Lower leg skin (tissue), 3 donors: ENCODE measurements at regions not wholly inside any gene's neighbourhood (a gene's known extent, or its start where the extent isn't known, plus 50 kb on each side); places are given as distances from the start of the nearest gene placed in this dataset.

Experiments used
- POLR2A ChIP-seq, 2 donors: fragments of 450-650 bp; IDR thresholded peaks; one replicate each; pipeline ENCODE4 v1.6.1; 2016 to 2017; ENCODE audit warnings: antibody characterized with exemption in 2 of 2, mild to moderate bottlenecking in 1 of 2, moderate library complexity in 1 of 2
- TF ChIP-seq, protein P1 (sequence below), 3 donors: fragments of 450-650 bp; IDR thresholded peaks; one replicate each; pipeline ENCODE4 v1.5.1; 2016; ENCODE audit warnings: antibody characterized with exemption in 3 of 3, mild to moderate bottlenecking in 3 of 3, moderate library complexity in 2 of 3

DNA sequence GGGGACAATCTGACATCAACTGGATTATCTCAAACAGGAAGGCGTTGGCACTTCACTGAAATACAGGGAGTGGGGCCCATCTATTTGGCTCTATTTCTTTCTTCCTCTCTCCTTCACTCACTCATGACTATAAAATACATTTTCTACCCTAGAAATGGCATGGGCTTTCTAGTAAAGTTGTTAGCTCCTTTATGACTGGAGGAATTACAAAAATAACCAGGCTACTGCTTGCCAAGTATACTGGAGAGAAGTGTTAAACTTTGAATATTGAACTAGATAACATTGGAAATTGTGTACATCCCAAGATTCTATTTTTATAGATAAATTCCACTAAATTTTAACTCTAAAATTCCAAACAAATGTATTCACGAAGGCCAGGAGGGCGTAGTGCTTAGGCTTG lies 255.7 kb upstream of the SORCS1 start:
- TF ChIP-seq, protein P1, sequence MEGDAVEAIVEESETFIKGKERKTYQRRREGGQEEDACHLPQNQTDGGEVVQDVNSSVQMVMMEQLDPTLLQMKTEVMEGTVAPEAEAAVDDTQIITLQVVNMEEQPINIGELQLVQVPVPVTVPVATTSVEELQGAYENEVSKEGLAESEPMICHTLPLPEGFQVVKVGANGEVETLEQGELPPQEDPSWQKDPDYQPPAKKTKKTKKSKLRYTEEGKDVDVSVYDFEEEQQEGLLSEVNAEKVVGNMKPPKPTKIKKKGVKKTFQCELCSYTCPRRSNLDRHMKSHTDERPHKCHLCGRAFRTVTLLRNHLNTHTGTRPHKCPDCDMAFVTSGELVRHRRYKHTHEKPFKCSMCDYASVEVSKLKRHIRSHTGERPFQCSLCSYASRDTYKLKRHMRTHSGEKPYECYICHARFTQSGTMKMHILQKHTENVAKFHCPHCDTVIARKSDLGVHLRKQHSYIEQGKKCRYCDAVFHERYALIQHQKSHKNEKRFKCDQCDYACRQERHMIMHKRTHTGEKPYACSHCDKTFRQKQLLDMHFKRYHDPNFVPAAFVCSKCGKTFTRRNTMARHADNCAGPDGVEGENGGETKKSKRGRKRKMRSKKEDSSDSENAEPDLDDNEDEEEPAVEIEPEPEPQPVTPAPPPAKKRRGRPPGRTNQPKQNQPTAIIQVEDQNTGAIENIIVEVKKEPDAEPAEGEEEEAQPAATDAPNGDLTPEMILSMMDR (IDR thresholded peaks at IDR 0.05) = no peak
- TF ChIP-seq POLR2A (IDR thresholded peaks at IDR 0.05) = no peak
